ENCODE measurements at regions not wholly inside any gene's neighbourhood (a gene's known extent, or its start where the extent isn't known, plus 50 kb on each side); places are given as distances from the start of the nearest gene placed in this dataset.

GRCh38 chr3:139737682-139738361 is 60.0 kb upstream of the NMNAT3 start:
- DNase-seq (ENCODE audit: low read depth in 4 of 4, low spot score in 2 of 4) = no peak

DNA sequence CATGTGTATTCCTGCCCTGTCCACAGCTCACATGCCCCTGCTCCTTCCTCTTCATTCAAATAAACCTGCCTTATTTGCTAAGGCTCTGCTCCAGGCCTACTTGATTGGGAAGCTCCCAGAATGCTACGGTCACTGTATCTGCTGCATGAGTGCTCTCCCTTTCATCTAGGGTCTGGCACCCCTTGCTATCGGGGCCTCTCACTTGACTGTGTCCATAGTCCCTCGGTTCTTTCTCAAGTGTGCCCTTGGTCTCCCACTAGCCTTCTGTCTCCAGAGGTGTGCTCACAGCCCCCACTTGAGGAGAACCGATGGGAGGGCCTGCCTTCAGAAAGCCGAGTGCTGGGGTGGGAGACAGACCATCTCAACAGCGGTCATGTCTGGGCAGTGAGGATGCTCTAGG is 57.4 kb upstream of the NMNAT3 start:
- no peak for DNase-seq (ENCODE audit: low read depth in 4 of 4, low spot score in 2 of 4)

DNA sequence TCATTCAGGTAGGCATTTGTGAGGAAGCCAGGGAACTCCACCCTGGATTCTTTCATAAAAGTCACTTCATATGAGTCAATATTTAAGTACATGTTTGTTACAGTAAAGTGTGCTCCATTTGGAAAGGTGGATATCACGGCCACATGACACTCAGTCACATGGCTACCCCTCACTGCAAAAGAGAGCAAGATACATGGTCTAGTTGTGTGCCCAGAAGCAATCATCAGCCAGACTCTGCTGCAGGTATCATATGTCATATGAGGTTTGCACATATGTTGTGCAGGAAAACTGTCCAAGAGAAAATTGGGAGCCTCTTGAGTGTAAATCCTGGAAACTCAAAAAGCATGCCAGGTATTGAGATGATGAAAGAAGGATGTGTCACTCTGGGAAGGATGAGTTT is 55.0 kb upstream of the NMNAT3 start:
- DNase-seq (ENCODE audit: low read depth in 4 of 4, low spot score in 2 of 4) = no peak

GRCh38 chr3:139729300-139729699 is 51.5 kb upstream of the NMNAT3 start:
- no peak for DNase-seq (ENCODE audit: low read depth in 4 of 4, low spot score in 2 of 4)

DNA sequence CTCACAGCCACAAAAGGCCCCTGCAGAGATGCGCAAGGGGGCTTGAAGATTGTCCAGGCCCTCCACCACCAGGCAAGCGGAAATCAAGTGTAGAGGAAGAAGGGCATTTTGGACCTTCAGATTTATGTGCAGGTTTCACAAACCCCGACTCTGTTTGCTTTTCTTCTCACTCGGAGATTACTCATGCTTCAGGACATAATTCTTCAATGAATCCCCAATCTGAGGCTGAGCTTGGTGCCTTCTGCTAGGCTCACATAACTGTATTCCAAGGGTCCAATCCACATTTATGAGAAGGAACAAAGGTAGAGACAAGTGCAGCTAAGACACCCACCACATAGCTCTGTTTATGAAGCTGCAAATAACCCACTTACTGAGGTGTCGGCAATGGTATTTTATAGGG is 50.6 kb upstream of the NMNAT3 start:
- DNase-seq (ENCODE audit: low read depth in 4 of 4, low spot score in 2 of 4) = no peak
